Neural cell (in vitro differentiated cells): ENCODE measurements at regions not wholly inside any gene's neighbourhood (a gene's known extent, or its start where the extent isn't known, plus 50 kb on each side); places are given as distances from the start of the nearest gene placed in this dataset.

Experiments
- CTCF ChIP-seq: fragments of 450-650 bp; IDR thresholded peaks from 2 replicates; pipeline ENCODE4 v1.5.1; 2014; ENCODE audit warnings: antibody characterized with exemption, mild to moderate bottlenecking, moderate library complexity; ENCODE audit not compliant: poor library complexity, severe bottlenecking
- EP300 ChIP-seq: fragments of 450-650 bp; conservative IDR thresholded peaks from 2 replicates; pipeline ENCODE4 v1.6.1; 2014; ENCODE audit warnings: antibody characterized with exemption, mild to moderate bottlenecking, moderate library complexity; ENCODE audit not compliant: poor library complexity, severe bottlenecking
- EZH2 ChIP-seq: fragments of 200-600, 300-800 bp; shearing (Covaris generic), sonication (generic); IDR thresholded peaks from 2 replicates; pipeline ENCODE4 v1.6.1; 2014; ENCODE audit warnings: antibody characterized with exemption, low read length, borderline replicate concordance, mild to moderate bottlenecking; ENCODE audit not compliant: insufficient read depth, poor library complexity, severe bottlenecking
- MXI1 ChIP-seq: fragments of 450-650 bp; conservative IDR thresholded peaks from 2 replicates; pipeline ENCODE4 v1.6.1; 2014; ENCODE audit warnings: antibody characterized with exemption, mild to moderate bottlenecking; ENCODE audit not compliant: poor library complexity, severe bottlenecking
- POLR2AphosphoS5 ChIP-seq: IDR thresholded peaks from 2 replicates; pipeline ENCODE4 v1.6.1; 2012
- RAD21 ChIP-seq: fragments of 450-650 bp; conservative IDR thresholded peaks from 2 replicates; pipeline ENCODE4 v1.6.1; 2014; ENCODE audit warnings: antibody characterized with exemption, mild to moderate bottlenecking, moderate library complexity
- SMC3 ChIP-seq: fragments of 450-650 bp; conservative IDR thresholded peaks from 2 replicates; pipeline ENCODE4 v1.6.1; 2014; ENCODE audit warnings: antibody characterized with exemption, mild to moderate bottlenecking, moderate library complexity; ENCODE audit not compliant: poor library complexity
- TAF1 ChIP-seq: IDR thresholded peaks from 2 replicates; pipeline ENCODE4 v1.6.1; 2012; ENCODE audit warnings: low read depth

- TF ChIP-seq POLR2AphosphoS5 = no peak
- TF ChIP-seq CTCF = no peak
- no peak for TF ChIP-seq TAF1
- TF ChIP-seq EP300 = no peak
- no peak for TF ChIP-seq SMC3
- no peak for TF ChIP-seq EZH2
- no peak for TF ChIP-seq RAD21
- no peak for TF ChIP-seq MXI1
Observed at GRCh38 chr14:56528927-56529326, 50.7 kb upstream of the TMEM260 start.
